WTC11 (cell line): ENCODE measurements at regions not wholly inside any gene's neighbourhood (a gene's known extent, or its start where the extent isn't known, plus 50 kb on each side); places are given as distances from the start of the nearest gene placed in this dataset.

Experiments used
- ATAC-seq: fragments of 200-7000 bp; cut with Tn5 transposase; 2 replicates; pipeline ENCODE4 v1.10.0; 2021; ENCODE audit warnings: mild to moderate bottlenecking, moderate library complexity
- CTCF ChIA-PET: fragments of 300-600 bp; sonication (Branson Sonifier 250); formaldehyde crosslinking; loops from one replicate; lab custom pipeline; 2021; ENCODE audit warnings: antibody characterized with exemption; lab: Charles Lee
- POLR2A ChIA-PET: fragments of 350-600 bp; sonication (Branson Sonifier 250); formaldehyde crosslinking; loops from one replicate; lab custom pipeline; 2021; ENCODE audit warnings: antibody characterized with exemption; lab: Charles Lee
- DNase-seq: peaks from one replicate; pipeline ENCODE4 v3.0.0; 2021; ENCODE audit warnings: low spot score
- H3K27ac Mint-ChIP-seq: 2 replicates; pipeline ENCODE4 v1.8.0; 2021; ENCODE audit warnings: mixed read lengths
- H3K27me3 Mint-ChIP-seq: 2 replicates; pipeline ENCODE4 v1.8.0; 2021; ENCODE audit warnings: low read depth, mild to moderate bottlenecking, moderate library complexity, mixed read lengths
- H3K36me3 Mint-ChIP-seq: 2 replicates; pipeline ENCODE4 v1.8.0; 2021; ENCODE audit warnings: mixed read lengths
- H3K4me1 Mint-ChIP-seq: 2 replicates; pipeline ENCODE4 v1.8.0; 2022; ENCODE audit warnings: mixed read lengths
- H3K4me3 Mint-ChIP-seq: 2 replicates; pipeline ENCODE4 v1.8.0; 2021; ENCODE audit warnings: mild to moderate bottlenecking, moderate library complexity, mixed read lengths
- H3K9me3 Mint-ChIP-seq: 2 replicates; pipeline ENCODE4 v1.8.0; 2021; ENCODE audit warnings: mixed read lengths
- MXD4 ChIP-seq: fragments of 250-450 bp; sonication (Bioruptor Pico); IDR thresholded peaks from 2 replicates; pipeline ENCODE4 v1.8.0; 2021; ENCODE audit warnings: mild to moderate bottlenecking, moderate library complexity, borderline replicate concordance
- SMAD4 ChIP-seq: sonication (generic); formaldehyde crosslinking; IDR thresholded peaks from 2 replicates; pipeline ENCODE4 v1.8.0; 2022; ENCODE audit warnings: mild to moderate bottlenecking, missing genetic modification reagents
- TF ChIP-seq, protein P1 (sequence below): sonication (generic); formaldehyde crosslinking; IDR thresholded peaks from 2 replicates; pipeline ENCODE4 v1.8.1; 2023; ENCODE audit warnings: mild to moderate bottlenecking, missing genetic modification reagents, moderate library complexity
- TF ChIP-seq, protein P2 (sequence below): sonication (generic); formaldehyde crosslinking; IDR thresholded peaks from 2 replicates; pipeline ENCODE4 v1.8.1; 2022; ENCODE audit warnings: low read depth, missing genetic modification reagents, borderline replicate concordance
- TF ChIP-seq, protein P3 (sequence below): sonication (generic); formaldehyde crosslinking; IDR thresholded peaks from 2 replicates; pipeline ENCODE4 v1.8.0; 2022; ENCODE audit warnings: mild to moderate bottlenecking, missing genetic modification reagents
- TF ChIP-seq, protein P4 (sequence below): sonication (generic); formaldehyde crosslinking; IDR thresholded peaks from 2 replicates; pipeline ENCODE4 v1.8.0; 2022; ENCODE audit warnings: mild to moderate bottlenecking, missing genetic modification reagents
- TF ChIP-seq, protein P5 (sequence below): sonication (generic); formaldehyde crosslinking; IDR thresholded peaks from 2 replicates; pipeline ENCODE4 v1.8.0; 2022; ENCODE audit warnings: missing genetic modification reagents
- TF ChIP-seq, protein P6 (sequence below): fragments of 250-450 bp; sonication (Bioruptor Pico); IDR thresholded peaks from 2 replicates; pipeline ENCODE4 v1.9.0; 2021; ENCODE audit warnings: moderate library complexity, mild to moderate bottlenecking, inconsistent platforms, borderline replicate concordance
- TF ChIP-seq, protein P7 (sequence below): sonication (generic); formaldehyde crosslinking; IDR thresholded peaks from 2 replicates; pipeline ENCODE4 v1.8.0; 2022; ENCODE audit warnings: mild to moderate bottlenecking, missing genetic modification reagents
- TF ChIP-seq, protein P8 (sequence below): sonication (generic); formaldehyde crosslinking; IDR thresholded peaks from 2 replicates; pipeline ENCODE4 v1.8.0; 2023; ENCODE audit warnings: missing genetic modification reagents

DNA sequence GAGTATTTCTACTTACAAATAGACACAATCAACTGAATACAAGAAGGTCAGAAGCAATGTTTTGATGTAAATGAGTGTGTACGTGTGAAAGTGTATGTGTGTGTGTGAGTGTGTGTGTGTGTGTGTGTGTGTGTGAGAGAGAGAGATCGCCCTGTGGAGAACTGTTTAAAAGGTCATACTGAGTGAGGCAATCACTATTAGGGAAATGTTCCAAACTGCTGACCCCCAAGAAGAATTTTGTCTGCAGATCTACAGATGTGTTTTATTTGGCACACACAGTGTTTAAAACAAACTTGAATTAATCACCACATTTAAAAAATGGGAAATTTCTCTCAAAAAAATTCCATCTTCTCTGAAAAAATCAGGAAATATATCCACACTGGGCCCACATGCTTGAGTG is 1069.1 kb downstream of the SLC6A15 start:
- CTCF ChIA-PET, result no interaction called here
- no peak for ATAC-seq
- POLR2A ChIA-PET, result no interaction called here
- H3K4me3 Mint-ChIP-seq, result no peak overlapping the region
- H3K36me3 Mint-ChIP-seq, result no peaks in the 10 kb centered on the region
- DNase-seq, result no peak
- no peaks in the 10 kb centered on the region for H3K4me1 Mint-ChIP-seq
- no peak overlapping the region for H3K27ac Mint-ChIP-seq
- H3K27me3 Mint-ChIP-seq, result no peaks in the 10 kb centered on the region; the same call in 1 of the 2 replicates
- H3K9me3 Mint-ChIP-seq, result no peaks in the 10 kb centered on the region
- TF ChIP-seq, protein P1, sequence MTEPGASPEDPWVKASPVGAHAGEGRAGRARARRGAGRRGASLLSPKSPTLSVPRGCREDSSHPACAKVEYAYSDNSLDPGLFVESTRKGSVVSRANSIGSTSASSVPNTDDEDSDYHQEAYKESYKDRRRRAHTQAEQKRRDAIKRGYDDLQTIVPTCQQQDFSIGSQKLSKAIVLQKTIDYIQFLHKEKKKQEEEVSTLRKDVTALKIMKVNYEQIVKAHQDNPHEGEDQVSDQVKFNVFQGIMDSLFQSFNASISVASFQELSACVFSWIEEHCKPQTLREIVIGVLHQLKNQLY (CRISPR knock-in tag), result no peak

DNA sequence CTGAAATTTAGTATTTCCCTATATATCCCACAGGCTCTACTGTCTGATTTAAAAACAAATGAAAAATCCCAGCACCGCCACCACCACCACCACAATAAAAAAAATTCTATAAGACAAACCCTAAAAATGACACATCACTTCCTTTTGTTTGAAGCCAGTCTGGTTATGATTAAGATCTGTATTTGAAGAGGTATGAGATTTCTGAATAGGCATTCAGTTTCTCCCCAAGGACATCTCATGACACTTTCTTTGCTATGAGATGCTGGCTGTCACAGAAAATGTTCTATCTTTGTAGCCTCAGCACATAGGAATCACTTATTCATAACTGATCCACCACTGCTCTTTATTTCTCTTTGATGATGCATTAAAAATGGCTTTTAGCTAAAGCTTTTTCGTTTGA is 1071.0 kb downstream of the SLC6A15 start:
- Mint-ChIP-seq H3K4me1 (no peaks in the 10 kb centered on the region), H3K4me3 (no peak overlapping the region), H3K9me3 (no peaks in the 10 kb centered on the region), H3K36me3 (no peaks in the 10 kb centered on the region), H3K27me3 (no peaks in the 10 kb centered on the region; the same call in 1 of the 2 replicates), H3K27ac (no peak overlapping the region)
- ChIA-PET POLR2A (no interaction called here), CTCF (no interaction called here)
- DNase-seq (no peak), ATAC-seq (no peak)
- TF ChIP-seq, protein P2, sequence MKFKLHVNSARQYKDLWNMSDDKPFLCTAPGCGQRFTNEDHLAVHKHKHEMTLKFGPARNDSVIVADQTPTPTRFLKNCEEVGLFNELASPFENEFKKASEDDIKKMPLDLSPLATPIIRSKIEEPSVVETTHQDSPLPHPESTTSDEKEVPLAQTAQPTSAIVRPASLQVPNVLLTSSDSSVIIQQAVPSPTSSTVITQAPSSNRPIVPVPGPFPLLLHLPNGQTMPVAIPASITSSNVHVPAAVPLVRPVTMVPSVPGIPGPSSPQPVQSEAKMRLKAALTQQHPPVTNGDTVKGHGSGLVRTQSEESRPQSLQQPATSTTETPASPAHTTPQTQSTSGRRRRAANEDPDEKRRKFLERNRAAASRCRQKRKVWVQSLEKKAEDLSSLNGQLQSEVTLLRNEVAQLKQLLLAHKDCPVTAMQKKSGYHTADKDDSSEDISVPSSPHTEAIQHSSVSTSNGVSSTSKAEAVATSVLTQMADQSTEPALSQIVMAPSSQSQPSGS (CRISPR knock-in tag), result no peak
- TF ChIP-seq, protein P1 (CRISPR knock-in tag), result no peak
- TF ChIP-seq, protein P3, sequence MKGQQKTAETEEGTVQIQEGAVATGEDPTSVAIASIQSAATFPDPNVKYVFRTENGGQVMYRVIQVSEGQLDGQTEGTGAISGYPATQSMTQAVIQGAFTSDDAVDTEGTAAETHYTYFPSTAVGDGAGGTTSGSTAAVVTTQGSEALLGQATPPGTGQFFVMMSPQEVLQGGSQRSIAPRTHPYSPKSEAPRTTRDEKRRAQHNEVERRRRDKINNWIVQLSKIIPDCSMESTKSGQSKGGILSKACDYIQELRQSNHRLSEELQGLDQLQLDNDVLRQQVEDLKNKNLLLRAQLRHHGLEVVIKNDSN (CRISPR knock-in tag), result no peak
- no peak for TF ChIP-seq SMAD4 (CRISPR knock-in tag)
- TF ChIP-seq, protein P4, sequence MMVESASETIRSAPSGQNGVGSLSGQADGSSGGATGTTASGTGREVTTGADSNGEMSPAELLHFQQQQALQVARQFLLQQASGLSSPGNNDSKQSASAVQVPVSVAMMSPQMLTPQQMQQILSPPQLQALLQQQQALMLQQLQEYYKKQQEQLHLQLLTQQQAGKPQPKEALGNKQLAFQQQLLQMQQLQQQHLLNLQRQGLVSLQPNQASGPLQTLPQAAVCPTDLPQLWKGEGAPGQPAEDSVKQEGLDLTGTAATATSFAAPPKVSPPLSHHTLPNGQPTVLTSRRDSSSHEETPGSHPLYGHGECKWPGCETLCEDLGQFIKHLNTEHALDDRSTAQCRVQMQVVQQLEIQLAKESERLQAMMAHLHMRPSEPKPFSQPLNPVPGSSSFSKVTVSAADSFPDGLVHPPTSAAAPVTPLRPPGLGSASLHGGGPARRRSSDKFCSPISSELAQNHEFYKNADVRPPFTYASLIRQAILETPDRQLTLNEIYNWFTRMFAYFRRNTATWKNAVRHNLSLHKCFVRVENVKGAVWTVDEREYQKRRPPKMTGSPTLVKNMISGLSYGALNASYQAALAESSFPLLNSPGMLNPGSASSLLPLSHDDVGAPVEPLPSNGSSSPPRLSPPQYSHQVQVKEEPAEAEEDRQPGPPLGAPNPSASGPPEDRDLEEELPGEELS (CRISPR knock-in tag), result no peak
- TF ChIP-seq, protein P5, sequence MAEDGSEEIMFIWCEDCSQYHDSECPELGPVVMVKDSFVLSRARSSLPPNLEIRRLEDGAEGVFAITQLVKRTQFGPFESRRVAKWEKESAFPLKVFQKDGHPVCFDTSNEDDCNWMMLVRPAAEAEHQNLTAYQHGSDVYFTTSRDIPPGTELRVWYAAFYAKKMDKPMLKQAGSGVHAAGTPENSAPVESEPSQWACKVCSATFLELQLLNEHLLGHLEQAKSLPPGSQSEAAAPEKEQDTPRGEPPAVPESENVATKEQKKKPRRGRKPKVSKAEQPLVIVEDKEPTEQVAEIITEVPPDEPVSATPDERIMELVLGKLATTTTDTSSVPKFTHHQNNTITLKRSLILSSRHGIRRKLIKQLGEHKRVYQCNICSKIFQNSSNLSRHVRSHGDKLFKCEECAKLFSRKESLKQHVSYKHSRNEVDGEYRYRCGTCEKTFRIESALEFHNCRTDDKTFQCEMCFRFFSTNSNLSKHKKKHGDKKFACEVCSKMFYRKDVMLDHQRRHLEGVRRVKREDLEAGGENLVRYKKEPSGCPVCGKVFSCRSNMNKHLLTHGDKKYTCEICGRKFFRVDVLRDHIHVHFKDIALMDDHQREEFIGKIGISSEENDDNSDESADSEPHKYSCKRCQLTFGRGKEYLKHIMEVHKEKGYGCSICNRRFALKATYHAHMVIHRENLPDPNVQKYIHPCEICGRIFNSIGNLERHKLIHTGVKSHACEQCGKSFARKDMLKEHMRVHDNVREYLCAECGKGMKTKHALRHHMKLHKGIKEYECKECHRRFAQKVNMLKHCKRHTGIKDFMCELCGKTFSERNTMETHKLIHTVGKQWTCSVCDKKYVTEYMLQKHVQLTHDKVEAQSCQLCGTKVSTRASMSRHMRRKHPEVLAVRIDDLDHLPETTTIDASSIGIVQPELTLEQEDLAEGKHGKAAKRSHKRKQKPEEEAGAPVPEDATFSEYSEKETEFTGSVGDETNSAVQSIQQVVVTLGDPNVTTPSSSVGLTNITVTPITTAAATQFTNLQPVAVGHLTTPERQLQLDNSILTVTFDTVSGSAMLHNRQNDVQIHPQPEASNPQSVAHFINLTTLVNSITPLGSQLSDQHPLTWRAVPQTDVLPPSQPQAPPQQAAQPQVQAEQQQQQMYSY (CRISPR knock-in tag), result no peak
- TF ChIP-seq, protein P6, sequence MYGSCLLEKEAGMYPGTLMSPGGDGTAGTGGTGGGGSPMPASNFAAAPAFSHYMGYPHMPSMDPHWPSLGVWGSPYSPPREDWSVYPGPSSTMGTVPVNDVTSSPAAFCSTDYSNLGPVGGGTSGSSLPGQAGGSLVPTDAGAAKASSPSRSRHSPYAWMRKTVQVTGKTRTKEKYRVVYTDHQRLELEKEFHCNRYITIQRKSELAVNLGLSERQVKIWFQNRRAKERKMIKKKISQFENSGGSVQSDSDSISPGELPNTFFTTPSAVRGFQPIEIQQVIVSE, result no peak
- TF ChIP-seq, protein P7, sequence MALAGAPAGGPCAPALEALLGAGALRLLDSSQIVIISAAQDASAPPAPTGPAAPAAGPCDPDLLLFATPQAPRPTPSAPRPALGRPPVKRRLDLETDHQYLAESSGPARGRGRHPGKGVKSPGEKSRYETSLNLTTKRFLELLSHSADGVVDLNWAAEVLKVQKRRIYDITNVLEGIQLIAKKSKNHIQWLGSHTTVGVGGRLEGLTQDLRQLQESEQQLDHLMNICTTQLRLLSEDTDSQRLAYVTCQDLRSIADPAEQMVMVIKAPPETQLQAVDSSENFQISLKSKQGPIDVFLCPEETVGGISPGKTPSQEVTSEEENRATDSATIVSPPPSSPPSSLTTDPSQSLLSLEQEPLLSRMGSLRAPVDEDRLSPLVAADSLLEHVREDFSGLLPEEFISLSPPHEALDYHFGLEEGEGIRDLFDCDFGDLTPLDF (CRISPR knock-in tag), result no peak

DNA sequence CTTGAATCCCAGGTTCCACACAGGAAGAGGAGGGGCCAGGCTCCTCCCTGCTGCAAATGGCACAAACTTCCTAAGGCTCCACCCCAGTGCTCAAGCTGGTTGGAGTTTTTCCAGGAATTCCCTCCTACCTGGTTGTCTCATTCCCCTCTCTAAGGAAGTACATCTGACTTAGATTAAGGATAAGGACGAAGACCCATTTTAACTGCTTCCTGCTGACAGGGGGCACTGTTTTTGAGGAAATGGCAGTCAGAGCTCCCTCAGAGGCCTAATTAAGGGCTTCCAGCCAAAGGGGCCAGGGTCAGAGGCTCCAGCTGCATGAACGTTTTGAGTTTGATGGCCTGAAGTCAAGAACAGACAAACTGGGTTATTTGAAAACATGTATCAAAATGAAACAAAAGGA is 1084.7 kb downstream of the SLC6A15 start:
- ChIA-PET POLR2A (no interaction called here), CTCF (interaction anchor here (0.6 to 2.8 kb wide), 13 partner anchors 17 to 811 kb away, joined by 3 to 17 read pairs (median 3); no protein-coding TSS in a partner anchor)
- Mint-ChIP-seq H3K27ac (peak overlapping the region; percentile 79; the same call in 1 of the 2 replicates), H3K36me3 (peaks cover 3% of the 10 kb centered on the region), H3K4me3 (0 out of 2 replicates have a peak overlapping the region, but pooled peaks have one; percentile 15), H3K4me1 (peaks cover 15% of the 10 kb centered on the region)
- ATAC-seq, result peak; percentile 75
- TF ChIP-seq, protein P5 (CRISPR knock-in tag), result peak; percentile 66
- TF ChIP-seq, protein P8, sequence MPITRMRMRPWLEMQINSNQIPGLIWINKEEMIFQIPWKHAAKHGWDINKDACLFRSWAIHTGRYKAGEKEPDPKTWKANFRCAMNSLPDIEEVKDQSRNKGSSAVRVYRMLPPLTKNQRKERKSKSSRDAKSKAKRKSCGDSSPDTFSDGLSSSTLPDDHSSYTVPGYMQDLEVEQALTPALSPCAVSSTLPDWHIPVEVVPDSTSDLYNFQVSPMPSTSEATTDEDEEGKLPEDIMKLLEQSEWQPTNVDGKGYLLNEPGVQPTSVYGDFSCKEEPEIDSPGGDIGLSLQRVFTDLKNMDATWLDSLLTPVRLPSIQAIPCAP, result no peak
- TF ChIP-seq MXD4 (CRISPR knock-in tag), result no peak
- TF ChIP-seq, all 79 proteins: peak for 1
- DNase-seq, result peak; percentile 58
- Mint-ChIP-seq H3K27me3 (no peaks in the 10 kb centered on the region; the same call in 1 of the 2 replicates), H3K9me3 (peaks cover 5% of the 10 kb centered on the region)
